ENCODE measurements at regions not wholly inside any gene's neighbourhood (a gene's known extent, or its start where the extent isn't known, plus 50 kb on each side); places are given as distances from the start of the nearest gene placed in this dataset.

DNA sequence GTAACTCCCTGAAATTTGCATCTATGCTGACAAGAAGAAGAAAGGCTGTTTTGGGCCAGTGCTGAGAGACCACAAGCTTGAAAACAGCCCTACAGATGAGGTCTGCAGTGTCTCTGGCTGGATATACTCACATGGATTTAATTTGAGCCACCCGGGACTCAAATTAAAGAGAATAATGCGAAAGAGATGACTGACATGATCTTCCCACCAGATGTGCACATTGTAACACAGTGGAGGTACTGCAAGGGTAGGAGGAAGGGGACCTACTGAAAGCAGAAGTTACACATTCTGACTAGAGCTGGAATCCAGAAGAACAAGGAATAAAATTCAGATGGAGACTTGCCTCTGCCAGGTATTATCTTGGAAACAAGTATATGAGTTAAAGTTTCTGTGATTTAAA is 728.3 kb upstream of the SGO1 start:
- no peak for DNase-seq (ENCODE audit: low read depth, low spot score)

DNA sequence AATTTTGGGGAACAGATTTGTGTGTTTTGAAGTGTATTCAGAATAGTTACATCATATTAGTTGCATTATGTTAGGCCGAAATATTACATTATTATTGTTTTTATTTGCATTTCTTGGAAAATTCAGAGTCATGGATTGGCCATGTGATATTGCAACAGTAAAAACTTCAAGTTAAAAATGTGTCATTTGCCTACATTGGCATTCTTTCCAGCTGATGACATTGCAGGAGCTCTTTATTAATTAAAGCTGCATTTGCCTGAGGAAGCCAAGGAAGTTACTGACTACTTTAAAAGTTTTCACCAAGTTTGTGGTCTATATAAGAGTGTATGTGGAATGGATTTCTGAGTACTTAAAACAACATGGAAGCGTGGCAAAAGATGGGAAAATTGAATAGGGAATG is 726.4 kb upstream of the SGO1 start:
- no peak for DNase-seq (ENCODE audit: low read depth, low spot score)

DNA sequence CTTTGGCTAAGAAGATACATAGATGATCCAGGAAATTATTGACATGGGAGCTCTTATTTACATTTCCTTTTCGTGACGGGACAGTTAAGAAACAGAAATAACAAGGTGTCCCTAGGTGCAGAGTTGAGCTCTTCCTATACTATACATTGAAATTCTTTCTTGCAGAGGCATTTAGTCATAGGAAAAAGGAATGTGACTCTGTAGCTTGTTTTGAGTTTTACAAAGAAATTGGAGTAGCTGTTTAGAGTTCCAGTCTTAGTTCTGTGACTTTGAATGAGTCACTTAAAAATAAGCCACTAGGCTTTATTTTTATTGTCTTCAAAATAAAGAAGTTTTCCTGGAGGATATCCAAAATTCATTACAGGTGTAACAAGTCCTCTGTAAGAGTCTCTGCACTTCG is 723.5 kb upstream of the SGO1 start:
- no peak for DNase-seq (ENCODE audit: low read depth, low spot score)

DNA sequence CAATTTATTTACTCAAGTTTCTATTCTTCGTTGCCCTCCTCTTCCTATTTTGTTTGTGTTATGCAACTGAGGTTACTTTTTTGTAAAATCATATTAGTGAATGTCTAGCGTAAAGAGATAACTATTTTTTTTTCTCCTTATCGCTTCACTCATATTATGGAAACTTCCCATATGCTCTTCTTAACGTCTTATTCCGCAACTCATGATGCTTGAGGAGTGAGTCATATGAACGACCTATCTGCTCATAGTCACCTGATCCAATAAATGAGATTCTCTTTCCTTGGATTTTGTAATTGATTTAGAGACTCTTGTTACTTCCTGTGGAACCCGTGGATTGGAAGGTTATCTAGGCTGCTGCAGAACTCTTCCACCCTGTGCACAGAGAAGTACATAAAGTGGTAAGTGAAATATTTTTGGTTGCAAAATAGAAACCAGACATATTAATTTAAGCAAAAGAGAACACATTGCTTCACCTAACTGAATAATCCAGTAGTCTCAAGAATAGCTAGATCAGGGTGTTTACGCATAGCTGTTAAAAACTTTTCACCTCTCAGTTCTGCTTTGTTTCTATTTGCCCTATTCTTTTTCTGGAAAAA is 719.3 kb upstream of the SGO1 start:
- no peak for DNase-seq (ENCODE audit: low read depth, low spot score)

DNA sequence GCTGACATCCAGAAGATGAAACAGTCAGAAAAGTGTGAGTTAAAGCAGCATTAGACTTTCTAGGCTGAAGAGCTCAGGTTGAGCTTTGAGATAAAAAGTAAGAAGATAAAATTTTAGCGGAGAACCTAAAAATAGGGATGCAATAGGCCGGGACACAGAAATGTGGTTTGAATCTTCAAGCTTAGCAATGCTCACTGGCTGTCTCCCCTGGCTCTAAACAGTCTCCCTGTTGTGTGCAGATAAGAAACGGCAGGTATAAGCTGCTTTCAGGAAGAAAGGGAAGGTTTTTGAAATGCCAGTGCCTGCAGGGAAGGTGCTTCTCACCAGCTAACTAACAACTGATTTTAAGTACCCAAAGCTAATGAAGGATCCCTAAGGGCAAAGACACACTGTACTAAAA is 718.7 kb upstream of the SGO1 start:
- DNase-seq (ENCODE audit: low read depth, low spot score): no peak

DNA sequence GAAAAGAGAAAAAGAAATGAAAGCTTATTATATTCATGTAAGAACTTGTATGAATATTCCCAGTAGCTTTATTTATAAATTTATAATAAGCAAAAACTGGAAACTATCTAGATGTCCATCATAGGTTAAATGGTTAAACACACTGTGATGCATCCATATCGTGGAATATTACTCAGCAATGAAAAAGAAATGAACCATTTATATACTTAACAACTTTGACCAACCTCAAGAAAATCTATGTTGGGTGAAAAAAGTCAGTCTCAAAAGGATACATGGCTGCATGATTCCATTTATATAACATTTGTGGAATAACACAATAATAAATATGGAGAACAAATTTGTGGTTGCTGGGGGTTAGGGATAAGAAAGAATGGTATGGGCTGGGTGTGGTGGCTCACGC is 713.0 kb upstream of the SGO1 start:
- DNase-seq (ENCODE audit: low read depth, low spot score): no peak

DNA sequence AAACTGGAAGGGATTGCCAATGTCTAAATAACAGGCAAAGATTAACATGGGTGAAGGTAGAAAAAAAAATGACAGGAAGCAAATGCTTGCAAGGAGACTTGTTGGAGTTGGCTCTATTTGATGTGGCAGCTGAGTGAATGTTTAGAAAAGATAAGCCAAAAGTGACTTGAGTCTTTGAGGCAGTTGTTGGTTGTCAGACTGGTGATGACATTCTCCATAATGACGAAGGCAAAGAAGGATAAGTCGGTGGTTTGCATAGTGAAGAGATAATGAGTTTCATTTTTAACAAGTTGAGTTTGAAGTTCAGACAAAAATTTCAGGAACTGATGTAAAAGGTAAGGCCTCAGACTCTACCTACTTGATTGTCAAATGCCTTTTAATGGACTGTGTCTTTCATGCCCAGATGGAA is 704.1 kb upstream of the SGO1 start:
- DNase-seq (ENCODE audit: low read depth, low spot score): no peak

DNA sequence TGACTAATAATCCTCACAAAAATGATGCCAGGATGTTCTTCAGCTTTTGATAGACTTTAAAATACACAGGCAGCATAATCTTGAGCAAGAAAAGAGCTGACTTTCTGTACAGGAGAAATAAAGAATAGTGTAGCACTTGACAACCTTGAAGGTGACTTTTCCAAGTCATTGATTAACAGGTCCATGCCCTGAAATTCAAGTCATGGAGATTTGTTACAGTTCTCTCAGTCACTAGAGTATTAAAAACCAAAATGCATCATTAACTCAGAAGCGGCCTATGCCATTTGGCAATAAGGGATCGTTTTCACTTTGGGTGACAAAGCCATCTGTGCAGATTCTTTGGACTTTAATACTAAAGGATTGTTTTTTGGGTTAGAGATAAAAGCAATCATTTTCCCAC is 692.7 kb upstream of the SGO1 start:
- no peak for DNase-seq (ENCODE audit: low read depth, low spot score)

DNA sequence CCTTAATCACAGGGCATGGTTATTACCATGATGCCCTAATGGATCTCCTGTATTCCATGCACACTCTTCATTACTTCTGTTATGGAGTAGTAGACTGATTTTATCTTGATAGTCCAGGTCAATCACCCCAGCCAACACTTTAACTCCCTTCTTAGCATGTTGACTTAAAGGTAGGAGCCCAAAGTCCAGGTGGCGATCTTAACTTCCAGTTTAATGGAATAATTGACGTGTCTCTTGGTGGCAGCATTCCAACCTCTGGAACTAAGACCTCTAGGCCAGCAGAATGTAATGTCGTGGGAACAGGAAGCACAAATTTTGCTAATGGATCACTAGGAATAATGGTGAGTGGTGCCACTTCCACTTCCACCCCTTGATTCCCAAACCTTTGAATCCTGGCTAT is 687.2 kb upstream of the SGO1 start:
- no peak for DNase-seq (ENCODE audit: low read depth, low spot score)

DNA sequence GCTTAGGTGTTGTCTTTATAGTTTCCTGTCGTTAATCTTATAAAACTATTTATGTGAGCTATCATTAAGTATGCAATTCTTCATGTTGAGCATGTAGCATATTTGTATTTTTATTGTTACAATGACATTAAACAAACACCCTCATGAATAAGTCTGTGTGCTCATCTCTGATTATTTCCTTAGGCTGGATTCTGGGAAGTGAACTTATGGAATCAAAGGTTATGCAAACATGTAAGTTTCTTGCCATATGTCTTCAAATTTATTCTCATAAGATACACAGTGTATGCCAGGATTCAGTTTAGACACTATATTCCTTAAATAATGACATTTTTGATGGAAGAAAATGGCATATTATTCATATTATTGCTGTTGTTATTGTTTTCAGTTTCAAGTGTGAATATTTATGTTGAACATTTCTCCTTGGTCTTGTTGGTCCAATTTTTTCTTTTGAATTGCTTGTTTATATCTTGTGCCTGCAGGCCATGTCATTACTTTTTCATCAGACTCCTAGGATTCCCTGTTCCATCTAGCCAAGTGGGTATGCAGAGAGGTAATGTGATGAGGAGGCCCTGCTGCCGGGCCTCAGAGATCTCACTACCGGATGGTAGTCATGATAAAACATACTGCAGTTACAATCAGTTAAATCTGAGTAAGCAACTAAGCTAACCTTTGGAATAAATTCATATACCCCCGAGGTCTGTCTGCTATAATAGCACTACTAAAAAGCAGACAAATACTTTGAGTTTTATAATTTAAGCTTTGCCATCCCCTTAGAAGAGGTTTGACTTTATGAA is 684.3 kb upstream of the SGO1 start:
- no peak for DNase-seq (ENCODE audit: low read depth, low spot score)

DNA sequence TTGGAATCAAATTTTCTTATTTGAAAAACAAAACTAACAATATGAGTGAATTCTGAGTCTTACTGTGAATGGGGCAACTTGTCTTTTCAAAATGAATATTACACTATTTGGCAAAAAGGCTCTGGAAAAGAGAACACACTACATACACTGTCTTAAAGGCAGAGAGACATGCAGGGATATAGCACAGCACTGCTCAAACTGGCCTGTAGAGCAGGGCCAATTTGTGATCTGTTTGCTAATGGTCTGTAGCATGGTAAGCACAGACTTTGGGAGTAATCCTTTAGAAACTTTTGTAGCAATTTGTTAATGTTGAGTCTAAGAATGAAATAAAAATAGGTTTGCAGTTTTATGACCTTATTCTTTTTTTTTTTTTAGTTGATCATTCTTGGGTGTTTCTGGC is 679.8 kb upstream of the SGO1 start:
- DNase-seq (ENCODE audit: low read depth, low spot score): no peak

DNA sequence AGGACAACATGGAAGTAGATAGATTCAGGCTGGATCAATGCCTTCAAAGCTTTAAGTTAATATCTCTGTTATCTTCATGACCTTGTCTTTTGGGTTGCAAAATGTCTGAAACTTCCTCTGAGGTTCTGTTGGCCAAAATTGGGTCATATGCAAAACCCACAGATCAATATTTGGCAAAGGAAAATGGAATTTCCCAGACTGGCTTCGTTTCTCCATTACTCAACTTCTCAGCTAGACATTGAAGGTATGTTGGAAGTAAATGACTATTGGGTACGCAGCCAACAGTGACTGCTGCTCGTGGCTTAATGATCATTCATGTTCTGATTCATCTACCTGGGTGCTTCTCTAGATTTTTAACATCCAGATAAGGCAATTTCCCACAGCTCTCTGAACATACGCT is 675.4 kb upstream of the SGO1 start:
- no peak for DNase-seq (ENCODE audit: low read depth, low spot score)

DNA sequence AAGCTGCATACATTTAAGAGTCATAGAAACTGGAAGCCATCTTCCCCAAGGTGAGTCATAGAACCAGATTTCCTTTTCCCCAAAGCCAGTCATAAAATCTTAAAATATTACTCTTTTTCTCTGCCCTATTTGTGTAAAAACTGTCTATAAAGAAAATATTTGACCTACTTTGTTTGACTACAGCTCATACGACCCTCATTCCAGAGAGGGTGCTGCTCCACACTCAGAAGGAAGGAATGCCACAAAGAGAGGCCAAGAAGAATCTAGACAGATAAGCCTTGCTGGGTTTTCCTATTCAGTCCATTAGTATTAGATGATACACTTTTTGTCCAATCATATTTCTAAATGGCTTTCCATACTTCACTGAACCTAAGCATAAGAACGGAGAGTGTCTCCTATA is 671.6 kb upstream of the SGO1 start:
- DNase-seq (ENCODE audit: low read depth, low spot score): no peak

DNA sequence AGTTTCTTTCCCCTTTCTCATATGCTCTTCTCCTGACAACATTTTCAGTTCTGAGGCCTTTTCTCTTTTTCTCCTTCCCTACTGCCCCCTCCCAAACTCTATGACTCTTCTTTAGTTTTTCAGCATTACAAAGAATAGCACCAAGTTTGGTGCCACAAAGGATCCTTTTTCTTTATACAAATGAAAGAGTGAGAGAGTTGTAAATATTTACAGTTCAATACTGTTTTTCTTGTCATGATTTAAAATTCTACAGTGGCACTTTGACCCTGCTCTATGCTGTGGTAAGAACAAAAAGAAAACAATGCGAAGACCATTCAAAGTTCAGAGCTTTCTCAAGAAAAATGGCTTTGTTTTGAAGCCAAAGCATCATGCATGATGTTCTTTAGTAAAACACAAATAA is 667.9 kb upstream of the SGO1 start:
- DNase-seq (ENCODE audit: low read depth, low spot score): no peak

DNA sequence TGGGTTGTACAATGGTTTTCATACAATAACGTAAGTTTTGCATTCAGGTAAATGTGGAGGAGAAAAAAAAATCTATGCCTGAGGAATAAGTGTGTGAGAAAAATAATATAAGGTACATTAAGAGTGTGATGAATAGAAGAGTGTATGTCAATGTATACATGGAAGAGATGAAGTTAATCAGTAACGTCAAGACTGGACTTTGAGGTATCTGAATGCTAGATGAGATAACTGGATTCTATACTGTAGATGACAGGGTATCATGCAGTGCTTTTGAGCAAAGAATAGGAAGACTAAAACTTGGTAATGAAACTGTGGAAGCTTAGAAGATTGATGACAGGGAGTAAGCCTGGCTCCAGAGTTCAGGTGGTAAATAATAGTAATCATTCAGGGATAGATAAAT is 666.7 kb upstream of the SGO1 start:
- no peak for DNase-seq (ENCODE audit: low read depth, low spot score)

DNA sequence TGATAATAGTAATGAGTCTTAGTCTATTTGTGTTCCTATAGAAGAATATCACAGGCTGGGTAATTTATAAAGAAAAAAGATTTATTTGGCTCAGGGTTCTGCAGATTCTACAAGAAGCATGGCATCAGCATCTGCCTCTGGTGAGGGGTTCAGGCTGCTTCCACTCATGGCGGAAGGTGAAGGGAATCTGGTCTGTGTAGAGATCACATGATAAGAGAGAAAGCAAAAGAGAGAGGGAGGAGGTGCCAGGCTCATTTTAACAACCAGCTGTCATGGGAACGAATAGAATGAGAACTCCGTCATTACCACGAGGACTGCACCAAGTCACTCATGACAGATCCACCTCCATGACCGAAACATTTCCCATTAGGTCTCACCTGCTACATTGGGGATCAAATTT is 664.0 kb upstream of the SGO1 start:
- DNase-seq (ENCODE audit: low read depth, low spot score): no peak

DNA sequence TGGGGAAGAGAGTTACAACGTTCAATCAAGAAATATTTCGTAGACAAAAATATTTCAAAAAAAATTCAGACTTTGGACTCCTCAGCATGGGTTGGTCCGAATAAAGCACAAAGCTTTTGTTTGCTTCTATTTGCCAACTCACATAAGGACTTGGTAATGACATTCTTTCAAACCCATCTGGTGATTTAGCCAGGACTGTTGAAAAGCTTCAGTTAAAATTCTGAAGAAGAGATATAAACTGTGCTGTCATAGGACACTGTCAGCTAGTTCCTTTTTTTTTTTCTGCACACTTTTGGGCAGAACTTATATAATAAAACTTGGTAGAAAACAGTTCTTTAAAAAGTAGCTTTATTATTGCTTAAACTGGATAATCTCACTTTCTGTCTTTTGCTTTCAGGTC is 660.8 kb upstream of the SGO1 start:
- no peak for DNase-seq (ENCODE audit: low read depth, low spot score)

DNA sequence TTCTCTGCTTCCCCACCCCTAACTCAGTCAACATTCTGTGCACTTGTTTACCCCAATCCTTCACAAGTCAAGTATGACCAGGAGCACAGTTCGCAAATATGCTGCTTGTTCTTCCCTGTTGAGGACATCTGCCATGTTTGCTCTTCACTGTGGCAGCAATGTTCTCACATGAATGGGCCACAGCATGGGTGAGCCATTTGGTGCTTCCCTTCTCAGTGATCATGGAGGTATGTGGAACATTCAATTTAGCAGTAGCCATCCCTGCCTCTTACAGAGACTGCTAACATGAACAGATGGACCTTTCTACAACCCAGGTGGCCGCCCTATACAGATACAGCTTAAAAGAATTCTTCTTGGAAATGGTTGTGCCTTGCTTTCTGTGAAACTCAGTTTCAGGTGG is 660.1 kb upstream of the SGO1 start:
- no peak for DNase-seq (ENCODE audit: low read depth, low spot score)

DNA sequence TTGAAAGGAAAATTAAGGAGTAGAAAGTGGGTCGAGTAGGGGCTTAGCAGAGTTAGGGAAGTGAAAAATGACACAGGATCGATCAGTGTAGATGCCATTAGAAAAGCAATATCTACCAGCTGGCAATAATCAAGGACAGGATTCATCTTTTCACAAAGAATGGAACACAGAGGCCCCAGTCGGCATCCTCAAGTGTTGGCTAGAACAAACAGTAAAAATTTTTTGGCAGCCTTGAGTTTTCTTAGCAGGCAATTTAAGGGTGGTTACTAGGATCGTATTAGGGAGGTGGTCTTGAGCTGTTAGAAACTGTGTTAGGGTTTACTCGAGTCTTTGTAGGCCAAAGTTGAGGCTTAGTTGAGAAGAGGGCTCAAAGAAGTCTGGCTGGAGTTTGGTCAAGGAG is 658.8 kb upstream of the SGO1 start:
- DNase-seq (ENCODE audit: low read depth, low spot score): no peak

DNA sequence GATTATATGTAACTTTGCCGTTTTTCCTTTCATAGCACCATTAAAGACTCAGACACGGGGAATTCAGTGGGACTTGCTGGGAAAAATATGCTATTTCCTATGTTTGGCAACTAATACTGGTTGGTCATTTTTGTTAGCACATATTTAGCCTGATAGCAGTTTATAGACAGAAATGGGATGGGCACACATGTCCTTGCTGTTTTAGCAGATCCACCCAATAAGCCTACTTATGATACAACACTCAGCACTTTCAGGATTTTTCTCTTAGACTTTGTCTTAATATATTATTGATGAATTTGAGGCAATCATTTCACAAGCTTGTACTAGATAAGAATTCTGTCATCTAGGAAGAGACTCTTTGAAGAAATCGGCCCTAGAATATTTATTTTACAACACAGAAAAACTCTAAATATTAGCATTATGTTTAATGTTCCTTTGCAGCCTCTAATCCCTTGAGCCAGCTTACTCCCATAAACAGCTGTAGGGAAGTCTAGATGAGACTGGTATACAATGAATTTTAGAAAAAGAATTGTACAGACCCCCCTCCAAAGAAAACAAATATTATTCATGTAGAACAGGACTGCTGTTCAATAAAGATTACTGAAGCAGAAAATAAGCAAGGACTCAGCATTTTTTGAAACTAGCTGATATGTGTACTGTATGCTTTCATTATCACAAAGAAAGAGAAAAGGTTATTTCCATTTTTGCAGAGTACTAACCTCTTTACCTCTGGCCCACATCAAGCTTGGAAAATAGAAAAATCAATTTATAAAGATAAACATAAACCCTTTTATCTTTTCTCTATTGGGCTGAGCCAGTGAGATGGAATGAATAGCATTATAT is 656.8 kb upstream of the SGO1 start:
- no peak for DNase-seq (ENCODE audit: low read depth, low spot score)

DNA sequence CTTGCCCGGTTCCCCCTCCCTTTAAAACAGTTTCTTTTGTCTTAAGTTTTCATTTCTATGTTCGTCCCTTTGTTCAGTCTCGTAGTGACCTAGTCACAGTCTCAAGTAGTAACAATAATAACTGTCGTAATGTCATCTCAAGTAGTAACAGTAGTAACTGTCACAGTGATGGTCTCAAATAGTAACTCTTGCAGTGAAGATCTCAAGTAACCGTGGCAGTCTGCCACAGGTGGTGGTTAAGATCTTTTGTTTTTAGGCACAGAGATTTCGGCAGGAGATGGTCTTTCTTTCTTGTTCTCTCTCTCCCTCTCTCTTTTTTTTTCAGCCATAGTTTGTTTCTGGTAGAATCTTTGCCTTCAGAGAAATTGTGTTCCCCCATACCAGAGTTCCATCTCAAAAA is 656.0 kb upstream of the SGO1 start:
- no peak for DNase-seq (ENCODE audit: low read depth, low spot score)

DNA sequence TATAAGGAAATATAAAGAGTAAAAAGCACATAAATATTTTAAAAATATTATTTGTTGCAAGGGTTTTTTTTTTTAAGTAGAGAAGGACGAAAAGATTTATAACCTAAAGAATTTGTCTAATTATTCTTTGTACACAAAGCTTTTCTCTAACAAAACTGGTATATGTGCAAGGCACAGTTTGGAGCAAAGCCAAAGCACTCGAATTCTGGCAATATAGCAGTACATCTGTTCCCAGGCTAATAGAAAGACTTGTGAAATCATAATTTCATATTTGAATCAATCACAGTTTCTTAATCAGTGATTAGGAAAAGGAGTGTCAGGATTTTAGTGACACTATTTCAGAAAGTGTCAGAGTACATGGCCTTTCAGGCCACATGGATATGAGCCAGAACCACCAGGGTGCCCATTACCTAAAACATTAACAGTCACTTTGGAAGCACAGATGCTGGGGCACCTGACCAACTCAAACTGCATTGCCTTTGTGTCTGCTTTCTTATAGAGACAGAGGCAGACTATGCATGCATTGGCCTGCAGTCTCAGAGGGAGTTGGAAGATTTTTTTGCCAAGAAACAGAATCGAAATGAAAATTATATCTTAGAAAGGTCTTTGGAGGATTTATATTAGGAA is 651.8 kb upstream of the SGO1 start:
- DNase-seq (ENCODE audit: low read depth, low spot score): no peak

Measured in brain pericyte (primary cell).